ENCODE measurements at regions not wholly inside any gene's neighbourhood (a gene's known extent, or its start where the extent isn't known, plus 50 kb on each side); places are given as distances from the start of the nearest gene placed in this dataset.
"Not testable (repeated sequence)": the region's sequence is repeated elsewhere in the genome, so short reads cannot be mapped to it uniquely, and the experiment has no call there.

- no peak for DNase-seq
Observed at GRCh38 chrX:101823236-101823635, 108.6 kb downstream of the ZMAT1 start.

GRCh38 chrX:101817739-101818138 is 114.1 kb downstream of the ZMAT1 start:
- not testable (repeated sequence) for DNase-seq

- no peak for DNase-seq
Observed at GRCh38 chrX:101813200-101813599, 118.6 kb downstream of the ZMAT1 start.

GRCh38 chrX:101803451-101803850 is 128.4 kb downstream of the ZMAT1 start:
- peak; percentile 15 for DNase-seq

GRCh38 chrX:101799387-101799786 is 132.4 kb downstream of the ZMAT1 start:
- peak; percentile 90 for DNase-seq

GRCh38 chrX:101787934-101788333 is 128.3 kb upstream of the ARMCX2 start:
- DNase-seq: no peak

- DNase-seq: no peak
Observed at GRCh38 chrX:101785142-101785541, 125.5 kb upstream of the ARMCX2 start.

- not testable (repeated sequence) for DNase-seq
Observed at GRCh38 chrX:101780421-101780820, 120.8 kb upstream of the ARMCX2 start.

GRCh38 chrX:101774340-101774739 is 114.7 kb upstream of the ARMCX2 start:
- peak; percentile 24 for DNase-seq

GRCh38 chrX:101764538-101764937 is 104.9 kb upstream of the ARMCX2 start:
- DNase-seq: no peak

GRCh38 chrX:101759000-101759399 is 99.3 kb upstream of the ARMCX2 start:
- peak; percentile 45 for DNase-seq

- DNase-seq: no peak
Observed at GRCh38 chrX:101750744-101751143, 91.1 kb upstream of the ARMCX2 start.

- DNase-seq: no peak
Observed at GRCh38 chrX:101749436-101749835, 89.8 kb upstream of the ARMCX2 start.

GRCh38 chrX:101745046-101745445 is 85.4 kb upstream of the ARMCX2 start:
- no peak for DNase-seq

- no peak for DNase-seq
Observed at GRCh38 chrX:101744085-101744484, 84.4 kb upstream of the ARMCX2 start.

- DNase-seq: no peak
Observed at GRCh38 chrX:101740642-101741041, 81.0 kb upstream of the ARMCX2 start.

- DNase-seq: not testable (repeated sequence)
Observed at GRCh38 chrX:101738867-101739266, 79.2 kb upstream of the ARMCX2 start.

GRCh38 chrX:101738411-101738810 is 78.8 kb upstream of the ARMCX2 start:
- DNase-seq: not testable (repeated sequence)

- no peak for DNase-seq
Observed at GRCh38 chrX:101736651-101737050, 77.0 kb upstream of the ARMCX2 start.

GRCh38 chrX:101732870-101733269 is 73.2 kb upstream of the ARMCX2 start:
- DNase-seq: no peak

GRCh38 chrX:101729986-101730385 is 70.3 kb upstream of the ARMCX2 start:
- no peak for DNase-seq

Measured in activated CD4-positive, alpha-beta T cell treated with anti-CD3 and anti-CD28 coated beads, Interleukin-10, Interleukin-2, amounts not matched to agents 100 ng/mL and 50 ng/mL, durations not matched to agents 16 hours and 8 hours (primary cell).